NCI-H2196 treated with DMSO at 0.1 percent for 48 hours (cell line): ENCODE measurements at regions not wholly inside any gene's neighbourhood (a gene's known extent, or its start where the extent isn't known, plus 50 kb on each side); places are given as distances from the start of the nearest gene placed in this dataset.
"Not testable (repeated sequence)": the region's sequence is repeated elsewhere in the genome, so short reads cannot be mapped to it uniquely, and the experiment has no call there.

Experiments
- DNase-seq: peaks from one replicate; lab custom pipeline; 2025; ENCODE audit not compliant: unreplicated experiment; lab: John Stamatoyannopoulos, UW

DNA sequence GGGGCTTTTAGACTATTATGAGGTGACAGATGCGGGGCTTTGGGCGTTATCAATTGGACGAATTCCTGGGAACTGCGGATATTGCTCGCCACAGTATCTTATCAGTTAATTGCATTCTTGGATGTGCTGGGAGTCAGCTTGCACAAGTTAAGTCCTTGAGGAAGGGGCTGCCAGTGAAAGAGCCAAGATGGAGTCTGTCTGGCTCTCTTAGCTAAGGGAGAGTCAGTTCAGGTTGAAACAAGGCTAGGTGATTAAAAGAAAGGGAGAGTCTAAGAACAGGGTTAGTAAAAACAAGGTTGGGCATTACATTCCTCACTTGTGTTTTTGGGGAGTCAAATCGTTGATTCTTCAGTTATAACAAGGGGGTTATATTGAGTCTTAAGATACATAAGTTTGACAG lies 162.5 kb upstream of the CCZ1B start:
- not testable (repeated sequence) for DNase-seq

DNA sequence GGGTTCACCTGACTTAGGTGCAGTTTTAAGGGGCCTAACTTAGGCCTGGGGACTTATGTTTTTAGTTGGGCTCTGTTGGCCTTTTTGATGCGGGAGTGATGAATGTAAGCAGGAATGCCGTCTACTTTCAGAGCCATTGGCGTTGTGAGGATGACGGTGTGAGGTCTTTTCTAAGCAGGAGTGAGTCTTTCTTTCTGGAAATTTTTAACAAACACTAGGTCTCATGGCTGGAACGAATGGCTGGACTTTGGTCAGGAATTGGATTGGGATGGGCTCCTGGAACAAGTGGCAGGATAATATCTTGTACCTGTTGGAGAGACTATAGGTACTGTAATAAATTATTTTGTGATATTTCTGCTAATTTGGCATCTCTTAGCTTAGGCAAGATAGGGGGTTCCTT lies 163.9 kb upstream of the CCZ1B start:
- not testable (repeated sequence) for DNase-seq

DNA sequence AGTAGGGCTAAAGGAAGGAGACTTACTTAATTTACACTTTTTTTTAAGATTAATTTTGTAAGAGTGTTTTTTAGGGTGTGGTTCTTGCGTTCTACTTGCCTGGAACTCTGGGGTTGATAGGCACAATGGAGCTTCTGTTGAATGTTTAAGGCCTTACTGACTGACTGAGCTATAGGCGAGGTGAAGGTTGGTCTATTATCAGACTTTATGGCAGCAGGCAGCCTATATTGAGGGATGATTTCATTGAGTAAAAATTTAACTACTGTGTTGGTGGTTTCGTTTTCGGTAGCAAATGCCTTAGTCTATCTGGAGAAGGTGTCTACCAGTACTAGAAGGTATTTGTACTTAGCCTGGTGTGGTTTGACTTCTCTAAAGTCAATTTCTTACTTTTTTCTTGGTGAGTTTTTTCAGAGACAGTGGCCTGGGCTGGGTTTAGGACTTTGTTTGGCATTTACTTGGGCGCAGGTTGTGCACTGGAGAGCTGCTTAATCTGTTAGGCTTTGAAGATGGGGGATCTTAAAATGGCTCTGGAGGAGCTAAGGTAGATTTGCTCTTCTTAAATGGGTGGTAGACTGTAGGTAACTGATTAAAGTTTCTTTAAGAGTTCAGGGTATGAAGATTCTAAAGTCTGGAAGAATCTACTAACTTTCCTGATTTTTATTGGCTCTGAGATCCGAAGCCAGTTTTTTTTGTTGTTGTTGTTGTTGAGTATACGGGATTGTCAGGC lies 164.5 kb upstream of the CCZ1B start:
- not testable (repeated sequence) for DNase-seq

DNA sequence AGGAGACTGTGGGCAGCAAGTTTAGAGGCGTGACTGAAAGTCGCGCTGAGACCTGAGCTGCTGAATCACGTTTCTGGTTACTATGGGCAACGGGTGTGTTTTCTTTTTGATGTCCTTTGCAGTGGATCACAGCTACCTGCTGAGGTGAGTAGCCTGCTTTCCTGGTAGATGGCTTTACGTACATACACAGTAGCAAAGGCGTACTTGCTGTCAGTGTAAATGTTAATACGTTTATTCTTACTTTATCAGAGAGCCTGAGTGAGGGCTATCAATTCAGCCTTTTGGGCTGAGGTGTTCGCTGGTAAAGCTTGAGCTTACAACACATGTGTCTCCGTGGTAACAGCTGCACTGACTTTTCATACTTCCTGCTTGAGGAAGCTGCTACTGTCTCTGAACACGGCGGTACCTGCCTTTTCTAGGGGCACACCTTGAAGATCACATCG lies 165.1 kb upstream of the CCZ1B start:
- DNase-seq = peak; percentile 9

GRCh38 chr7:6991686-6992085 lies 165.6 kb upstream of the CCZ1B start:
- not testable (repeated sequence) for DNase-seq

- DNase-seq = not testable (repeated sequence)
These were observed 166.1 kb upstream of the CCZ1B start for GRCh38 chr7:6992133-6992532.

GRCh38 chr7:6995026-6995425 lies 169.0 kb upstream of the CCZ1B start:
- not testable (repeated sequence) for DNase-seq

DNA sequence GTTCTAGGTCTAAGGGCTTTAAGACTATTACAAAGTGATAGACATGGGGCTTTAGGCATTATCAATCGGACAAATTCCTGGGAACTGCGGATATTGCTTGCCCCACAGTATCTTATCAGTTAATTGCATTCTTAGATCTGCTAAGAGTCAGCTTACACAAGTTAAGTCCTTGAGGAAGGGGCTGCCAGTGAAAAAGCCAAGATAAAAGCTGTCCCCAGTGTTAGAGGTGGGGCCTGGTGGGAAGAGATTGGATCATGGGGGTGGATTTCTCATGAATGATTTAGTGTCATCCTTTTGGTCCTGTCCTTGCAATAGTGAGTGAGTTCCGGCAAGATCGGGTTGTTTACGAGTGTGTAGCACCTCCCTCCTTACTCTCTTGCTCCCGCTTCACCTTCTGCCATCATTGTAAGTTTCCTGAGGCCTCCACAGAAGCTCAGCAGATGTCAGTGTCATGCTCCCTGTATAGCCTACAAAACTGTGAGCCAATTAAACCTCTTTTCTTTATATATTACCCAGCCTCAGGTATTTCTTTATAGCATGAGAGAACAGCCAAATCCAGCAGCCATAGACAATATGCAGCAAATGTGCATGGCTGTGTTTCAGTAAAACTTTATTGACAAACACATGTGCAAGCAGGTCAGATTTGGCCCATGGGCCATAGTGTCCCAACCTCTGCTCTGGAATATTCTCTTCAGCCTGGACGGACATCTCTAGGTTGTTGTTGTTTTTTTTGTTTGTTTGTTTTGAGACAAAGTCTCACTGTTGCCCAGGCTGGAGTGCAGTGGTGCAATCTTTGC lies 169.6 kb upstream of the CCZ1B start:
- not testable (repeated sequence) for DNase-seq

- DNase-seq = not testable (repeated sequence)
These were observed 173.1 kb upstream of the CCZ1B start for GRCh38 chr7:6999067-6999666.

GRCh38 chr7:7002418-7003062 lies 176.5 kb upstream of the CCZ1B start:
- DNase-seq = no peak

DNA sequence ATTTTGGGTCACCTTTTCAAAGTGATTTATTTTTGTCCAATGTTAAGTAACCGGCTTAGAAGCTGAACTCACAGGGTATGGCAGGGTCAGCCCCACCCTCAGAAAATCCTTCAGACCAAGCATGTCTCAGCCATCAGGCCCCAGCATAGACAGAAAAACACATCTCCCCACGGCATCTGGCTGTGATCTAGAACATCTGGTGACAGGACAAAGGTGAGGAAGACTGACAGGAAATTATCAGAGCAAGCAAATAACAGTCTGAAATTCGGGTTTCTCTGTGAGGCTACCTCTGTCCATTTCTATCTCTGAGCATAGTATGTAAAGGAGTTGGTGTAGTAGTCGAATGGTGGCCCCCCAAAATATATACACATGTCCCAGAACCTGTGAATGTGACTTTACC lies 177.0 kb upstream of the C1GALT1 start:
- no peak for DNase-seq

GRCh38 chr7:7005949-7006348 lies 176.4 kb upstream of the C1GALT1 start:
- not testable (repeated sequence) for DNase-seq

- not testable (repeated sequence) for DNase-seq
These were observed 171.1 kb upstream of the C1GALT1 start for GRCh38 chr7:7011241-7011640.

- not testable (repeated sequence) for DNase-seq
These were observed 170.6 kb upstream of the C1GALT1 start for GRCh38 chr7:7011751-7012150.

DNA sequence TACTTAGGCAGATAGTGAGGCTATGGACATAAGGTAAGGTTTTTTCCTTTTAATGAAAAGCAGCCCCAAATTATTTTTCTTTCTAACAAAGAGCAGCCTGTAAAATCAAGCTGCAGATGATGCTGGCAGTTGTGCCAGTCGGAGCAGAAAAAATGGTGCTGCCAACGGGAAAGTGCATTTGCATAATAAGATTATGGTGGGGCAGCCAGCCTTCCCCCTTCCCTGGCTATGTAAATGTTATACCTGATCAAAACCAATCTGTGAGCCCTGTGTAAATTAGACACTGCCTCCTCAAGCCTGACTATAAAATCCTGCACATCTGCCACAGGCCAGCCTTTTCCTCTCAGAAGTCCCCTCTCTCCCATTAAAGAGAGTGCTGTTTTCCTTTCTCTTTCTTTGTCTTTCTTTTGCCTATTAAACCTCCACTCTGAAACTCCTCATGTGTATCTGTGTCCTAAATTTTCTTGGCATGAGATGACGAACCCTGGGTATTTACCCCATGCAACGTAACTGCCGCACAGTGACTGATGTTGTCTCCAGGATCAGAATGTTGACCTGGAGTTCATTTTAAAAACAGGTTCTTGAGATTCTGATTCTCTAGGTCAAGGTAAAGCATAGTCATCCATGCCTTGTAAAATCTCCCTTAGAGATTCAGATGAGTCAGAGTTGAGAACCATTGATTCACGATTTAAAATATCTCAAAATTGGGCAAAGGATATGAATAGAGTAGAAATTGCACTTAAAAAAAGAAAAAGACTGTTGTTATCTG lies 167.3 kb upstream of the C1GALT1 start:
- DNase-seq = no peak

- DNase-seq = no peak
These were observed 164.6 kb upstream of the C1GALT1 start for GRCh38 chr7:7017707-7018280.

DNA sequence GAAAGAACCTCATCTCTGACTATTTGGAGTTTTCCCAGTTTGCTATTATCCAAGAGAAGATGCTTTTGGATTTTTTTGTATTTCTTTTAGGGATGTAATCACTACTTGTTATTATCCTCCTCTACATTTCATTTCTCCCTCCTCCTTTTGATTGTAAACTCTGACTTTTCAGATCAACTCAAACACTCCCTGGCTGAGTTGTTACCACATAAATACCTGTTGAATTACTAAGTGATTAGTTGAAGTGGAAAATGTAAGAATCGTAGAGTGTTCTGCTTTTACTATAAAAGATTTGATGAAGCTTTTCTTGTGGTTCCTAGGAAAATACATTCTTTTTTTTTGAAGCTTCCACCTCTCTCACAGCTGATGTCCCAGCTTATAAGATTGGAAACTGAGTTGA lies 164.1 kb upstream of the C1GALT1 start:
- DNase-seq = no peak

DNA sequence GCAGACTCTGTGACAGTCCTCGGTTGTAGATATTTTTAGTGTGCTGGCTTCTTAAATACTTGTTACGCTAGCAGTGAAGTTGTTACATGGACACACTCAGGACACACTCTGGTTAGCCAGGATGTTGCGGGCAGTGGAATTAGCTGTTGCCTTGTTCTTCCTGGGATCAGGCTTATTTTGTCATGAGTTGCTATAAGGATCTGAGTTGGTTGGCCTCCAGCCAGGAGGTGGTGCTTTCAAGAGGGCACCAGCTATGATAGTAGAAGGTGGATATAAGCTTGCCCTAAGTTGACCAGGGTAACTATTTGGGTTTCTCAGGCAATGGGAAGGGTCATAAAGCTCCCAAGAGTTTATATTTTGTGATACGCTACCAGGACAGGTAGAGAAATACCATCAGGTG lies 150.1 kb upstream of the C1GALT1 start:
- DNase-seq = no peak

- DNase-seq = no peak
These were observed 146.5 kb upstream of the C1GALT1 start for GRCh38 chr7:7035851-7036250.

DNA sequence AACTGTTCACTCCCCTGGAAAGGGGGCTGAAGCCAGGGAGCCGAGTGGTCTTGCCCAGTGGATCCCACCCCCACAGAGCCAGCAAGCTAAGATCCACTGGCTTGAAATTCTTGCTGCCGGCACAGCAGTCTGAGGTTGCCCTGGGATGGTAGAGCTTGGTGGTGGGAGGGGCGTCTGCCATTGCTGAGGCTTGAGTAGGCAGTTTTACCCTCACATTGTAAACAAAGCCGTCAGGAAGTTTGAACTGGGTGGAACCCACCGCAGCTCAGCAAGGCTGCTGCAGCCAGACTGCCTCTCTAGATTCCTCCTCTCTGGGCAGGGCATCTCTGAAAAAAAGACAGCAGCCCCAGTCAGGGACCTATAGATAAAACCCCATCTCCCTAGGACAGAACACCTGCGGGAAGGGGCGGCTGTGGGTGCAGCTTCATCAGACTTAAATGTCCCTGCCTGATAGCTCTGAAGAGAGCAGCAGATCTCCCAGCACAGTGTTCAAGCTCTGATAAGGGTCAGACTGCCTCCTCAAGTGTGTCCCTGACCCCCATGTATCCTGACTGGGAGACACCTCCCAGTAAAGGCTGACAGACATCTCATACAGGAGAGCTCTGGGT lies 140.0 kb upstream of the C1GALT1 start:
- not testable (repeated sequence) for DNase-seq
